Calu3 (cell line): ENCODE measurements at regions not wholly inside any gene's neighbourhood (a gene's known extent, or its start where the extent isn't known, plus 50 kb on each side); places are given as distances from the start of the nearest gene placed in this dataset.

Experiments used
- BruUV-seq: library from RNA; stranded (reverse); fragments of 400-500 nt; replicated peaks from 2 replicates; lab custom pipeline; 2021; lab: Mats Ljungman, UMichigan
- CTCF ChIA-PET: fragments of 300-600 bp; sonication (Branson Sonifier 250); formaldehyde crosslinking; loops from one replicate; lab custom pipeline; 2022; ENCODE audit warnings: antibody characterized with exemption; lab: Charles Lee
- DNase-seq: peaks from one replicate; pipeline ENCODE4 v3.0.0; 2022
- H3K27ac Mint-ChIP-seq: one replicate; pipeline ENCODE4 v1.8.0; 2022; ENCODE audit warnings: mixed read lengths; ENCODE audit not compliant: unreplicated experiment
- H3K27me3 Mint-ChIP-seq: one replicate; pipeline ENCODE4 v1.8.0; 2022; ENCODE audit warnings: mixed read lengths; ENCODE audit not compliant: unreplicated experiment
- H3K36me3 Mint-ChIP-seq: one replicate; pipeline ENCODE4 v1.8.0; 2022; ENCODE audit warnings: mild to moderate bottlenecking, moderate library complexity, mixed read lengths; ENCODE audit not compliant: insufficient read depth, unreplicated experiment
- H3K4me1 Mint-ChIP-seq: one replicate; pipeline ENCODE4 v1.8.0; 2022; ENCODE audit warnings: mild to moderate bottlenecking, low read depth, mixed read lengths; ENCODE audit not compliant: unreplicated experiment
- H3K4me3 Mint-ChIP-seq: one replicate; pipeline ENCODE4 v1.8.0; 2022; ENCODE audit warnings: mild to moderate bottlenecking, low read depth, moderate library complexity, mixed read lengths; ENCODE audit not compliant: unreplicated experiment
- H3K9me3 Mint-ChIP-seq: one replicate; pipeline ENCODE4 v1.8.0; 2022; ENCODE audit warnings: low read depth, mixed read lengths; ENCODE audit not compliant: unreplicated experiment
- intact Hi-C: fragments of 100-400 bp; cut with micrococcal nuclease; formaldehyde crosslinking; loops from one replicate; pipeline ENCODE4 v1.10.0; 2022; ENCODE audit not compliant: unreplicated experiment
- TF ChIP-seq, protein P1 (sequence below): fragments of 200-600 bp; IDR thresholded peaks from one replicate; pipeline ENCODE4 v1.8.0; 2022; ENCODE audit warnings: antibody characterized with exemption; ENCODE audit not compliant: unreplicated experiment

DNA sequence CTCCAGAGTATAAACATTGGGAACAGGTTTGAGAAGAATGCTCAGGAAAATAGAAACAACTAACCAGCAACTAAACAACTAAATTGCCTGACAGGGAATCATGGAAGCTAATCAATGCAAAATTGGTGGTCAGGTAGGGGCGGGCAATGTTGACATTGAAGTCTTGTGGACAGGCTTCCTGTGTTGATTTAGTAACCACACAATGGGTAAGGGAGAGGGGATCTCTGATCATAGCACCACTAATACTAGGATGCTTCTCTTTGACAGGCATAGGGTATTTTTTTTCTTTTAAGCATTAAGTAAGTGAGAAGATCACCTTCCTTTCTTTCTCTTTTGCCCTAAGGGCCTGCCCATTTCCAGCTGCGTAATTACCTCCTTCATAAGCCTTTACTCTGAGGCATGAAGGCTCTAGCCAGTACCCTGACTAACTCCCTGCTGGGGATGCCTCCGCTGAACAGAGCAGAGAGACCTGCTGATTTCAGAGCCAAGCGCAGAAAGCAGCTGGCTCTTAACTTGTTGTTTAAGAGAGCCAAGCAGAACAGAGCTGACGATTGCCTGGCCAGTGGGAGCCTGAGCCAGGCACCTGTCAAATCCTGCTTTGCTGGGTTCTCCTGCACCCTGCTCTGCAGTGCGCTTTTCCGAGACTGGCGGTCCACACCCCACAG, 118.7 kb downstream of the BMP2 start:
- Mint-ChIP-seq H3K9me3 (no peaks in the 10 kb centered on the region), H3K27me3 (no peaks in the 10 kb centered on the region), H3K4me3 (no peak overlapping the region), H3K4me1 (no peaks in the 10 kb centered on the region), H3K27ac (no peak overlapping the region), H3K36me3 (no peaks in the 10 kb centered on the region)
- no TSS peak for BruUV-seq
- DNase-seq, result no peak
- CTCF ChIA-PET, result no interaction called here
- TF ChIP-seq, protein P1, sequence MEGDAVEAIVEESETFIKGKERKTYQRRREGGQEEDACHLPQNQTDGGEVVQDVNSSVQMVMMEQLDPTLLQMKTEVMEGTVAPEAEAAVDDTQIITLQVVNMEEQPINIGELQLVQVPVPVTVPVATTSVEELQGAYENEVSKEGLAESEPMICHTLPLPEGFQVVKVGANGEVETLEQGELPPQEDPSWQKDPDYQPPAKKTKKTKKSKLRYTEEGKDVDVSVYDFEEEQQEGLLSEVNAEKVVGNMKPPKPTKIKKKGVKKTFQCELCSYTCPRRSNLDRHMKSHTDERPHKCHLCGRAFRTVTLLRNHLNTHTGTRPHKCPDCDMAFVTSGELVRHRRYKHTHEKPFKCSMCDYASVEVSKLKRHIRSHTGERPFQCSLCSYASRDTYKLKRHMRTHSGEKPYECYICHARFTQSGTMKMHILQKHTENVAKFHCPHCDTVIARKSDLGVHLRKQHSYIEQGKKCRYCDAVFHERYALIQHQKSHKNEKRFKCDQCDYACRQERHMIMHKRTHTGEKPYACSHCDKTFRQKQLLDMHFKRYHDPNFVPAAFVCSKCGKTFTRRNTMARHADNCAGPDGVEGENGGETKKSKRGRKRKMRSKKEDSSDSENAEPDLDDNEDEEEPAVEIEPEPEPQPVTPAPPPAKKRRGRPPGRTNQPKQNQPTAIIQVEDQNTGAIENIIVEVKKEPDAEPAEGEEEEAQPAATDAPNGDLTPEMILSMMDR, result no peak
- intact Hi-C loops, result no loop called here

DNA sequence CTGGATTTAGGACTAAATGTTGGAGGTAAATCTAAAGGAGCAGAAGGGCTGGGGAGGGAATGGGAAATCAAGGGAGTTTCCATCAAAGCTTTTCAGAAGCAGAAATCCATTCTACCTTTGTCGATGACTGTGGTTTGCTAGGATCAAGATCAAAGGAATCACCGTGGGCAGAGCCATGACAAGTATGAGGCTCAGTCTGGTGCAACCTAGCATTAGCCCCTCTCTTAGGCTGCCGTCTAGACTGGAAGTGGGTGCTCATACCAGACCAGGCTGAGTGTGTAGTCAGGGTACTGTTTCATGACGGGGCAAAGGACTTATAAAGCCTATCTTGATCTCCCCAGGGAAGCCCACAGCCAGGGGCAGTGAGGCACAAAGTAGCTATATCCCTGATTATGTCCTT, 120.5 kb downstream of the BMP2 start:
- Mint-ChIP-seq H3K4me1 (no peaks in the 10 kb centered on the region), H3K36me3 (no peaks in the 10 kb centered on the region), H3K9me3 (no peaks in the 10 kb centered on the region), H3K27me3 (no peaks in the 10 kb centered on the region), H3K27ac (no peak overlapping the region), H3K4me3 (no peak overlapping the region)
- intact Hi-C loops, result no loop called here
- TF ChIP-seq, protein P1, result no peak
- DNase-seq, result no peak
- no TSS peak for BruUV-seq
- CTCF ChIA-PET, result no interaction called here

DNA sequence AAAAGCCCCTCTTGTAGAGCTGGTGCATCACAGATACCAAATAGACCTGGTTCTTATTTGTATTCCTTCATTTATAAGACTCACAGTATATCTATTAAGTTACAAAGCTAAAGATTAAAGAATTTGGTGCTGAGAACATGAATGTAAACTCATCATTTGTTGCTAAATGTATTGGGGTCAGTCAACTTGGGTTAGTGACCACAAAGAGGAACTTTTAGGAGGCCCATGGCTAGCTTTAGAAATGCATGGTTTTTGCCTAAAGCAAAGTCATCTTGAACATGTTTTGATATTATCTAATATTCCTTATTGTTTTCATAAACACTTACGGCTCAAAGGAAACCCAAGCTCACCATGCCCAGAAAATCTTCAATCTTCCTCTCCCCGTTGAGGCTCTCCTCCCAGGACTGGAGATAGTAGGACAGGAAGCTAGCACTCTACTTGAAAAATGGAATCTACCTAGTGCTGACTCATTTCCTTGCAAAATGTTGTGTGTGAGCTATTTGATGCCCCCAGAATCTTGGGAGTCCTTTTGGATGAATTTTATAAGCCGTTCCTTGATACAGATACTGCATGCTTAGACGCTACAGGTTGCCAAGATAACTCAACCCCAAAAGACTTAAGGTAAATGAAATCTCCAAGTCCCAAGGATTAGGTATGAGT, 121.4 kb downstream of the BMP2 start:
- TF ChIP-seq, protein P1, result no peak
- Mint-ChIP-seq H3K9me3 (no peaks in the 10 kb centered on the region), H3K4me1 (no peaks in the 10 kb centered on the region), H3K4me3 (no peak overlapping the region), H3K27ac (no peak overlapping the region), H3K27me3 (no peaks in the 10 kb centered on the region), H3K36me3 (no peaks in the 10 kb centered on the region)
- CTCF ChIA-PET, result no interaction called here
- DNase-seq, result no peak
- intact Hi-C loops, result no loop called here
- BruUV-seq, result no TSS peak

DNA sequence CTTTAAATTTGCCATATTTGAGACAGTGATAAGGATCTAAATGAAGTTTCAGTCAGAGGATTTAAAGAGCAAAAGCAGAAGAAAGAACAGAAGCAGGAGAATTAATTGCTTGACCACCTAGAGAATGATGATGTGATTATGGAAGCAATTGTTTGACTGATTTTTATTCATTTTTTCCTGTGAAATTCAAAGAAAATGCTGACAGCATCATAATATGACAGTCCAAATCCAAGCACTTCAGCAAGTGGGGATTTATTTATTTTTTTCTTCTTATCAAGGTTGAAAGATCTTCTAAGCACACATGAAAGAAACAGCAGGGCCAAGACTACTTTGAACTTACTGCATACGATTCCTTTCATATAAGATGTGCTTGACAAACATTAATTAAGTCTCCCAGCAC, 125.2 kb downstream of the BMP2 start:
- H3K27me3 Mint-ChIP-seq, result no peaks in the 10 kb centered on the region
- H3K4me3 Mint-ChIP-seq, result no peak overlapping the region
- CTCF ChIA-PET, result interaction anchor here (0.6 kb wide), 1 partner anchor 29 kb away, joined by 3 read pairs; no protein-coding TSS in a partner anchor
- no peaks in the 10 kb centered on the region for H3K36me3 Mint-ChIP-seq
- no peak for DNase-seq
- peaks cover 2% of the 10 kb centered on the region for H3K9me3 Mint-ChIP-seq
- no peaks in the 10 kb centered on the region for H3K4me1 Mint-ChIP-seq
- TF ChIP-seq, protein P1, result no peak
- intact Hi-C loops, result no loop called here
- BruUV-seq, result no TSS peak
- H3K27ac Mint-ChIP-seq, result no peak overlapping the region
